ENCODE measurements at regions not wholly inside any gene's neighbourhood (a gene's known extent, or its start where the extent isn't known, plus 50 kb on each side); places are given as distances from the start of the nearest gene placed in this dataset.
"Not testable (repeated sequence)": the region's sequence is repeated elsewhere in the genome, so short reads cannot be mapped to it uniquely, and the experiment has no call there.

- no peak for DNase-seq
Observed at GRCh38 chr11:45754741-45755140, 50.2 kb upstream of the SLC35C1 start.

DNA sequence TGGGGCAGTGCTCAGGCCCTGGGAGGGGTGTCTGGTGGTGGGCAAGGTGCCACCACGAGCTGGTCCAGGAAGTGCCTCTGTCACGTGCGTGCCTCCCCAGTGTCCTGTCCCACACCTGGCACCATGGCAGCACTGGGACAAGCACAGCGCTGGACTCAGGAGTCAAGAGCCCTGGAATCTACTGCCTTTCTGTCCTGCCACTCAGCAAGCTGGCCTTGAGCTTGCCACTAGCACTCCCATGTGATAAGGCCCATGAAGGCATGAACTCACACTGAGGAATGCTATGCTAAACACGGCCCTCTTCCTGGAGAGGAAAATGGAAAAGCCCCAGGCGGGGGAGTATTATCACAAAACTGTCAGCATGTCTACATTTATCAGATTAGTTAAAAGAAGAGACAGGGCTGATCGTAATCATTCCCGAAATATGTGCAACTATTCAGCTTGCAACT, 50.7 kb upstream of the SLC35C1 start:
- DNase-seq, result no peak

GRCh38 chr11:45752106-45752505, 52.8 kb upstream of the SLC35C1 start:
- no peak for DNase-seq

DNA sequence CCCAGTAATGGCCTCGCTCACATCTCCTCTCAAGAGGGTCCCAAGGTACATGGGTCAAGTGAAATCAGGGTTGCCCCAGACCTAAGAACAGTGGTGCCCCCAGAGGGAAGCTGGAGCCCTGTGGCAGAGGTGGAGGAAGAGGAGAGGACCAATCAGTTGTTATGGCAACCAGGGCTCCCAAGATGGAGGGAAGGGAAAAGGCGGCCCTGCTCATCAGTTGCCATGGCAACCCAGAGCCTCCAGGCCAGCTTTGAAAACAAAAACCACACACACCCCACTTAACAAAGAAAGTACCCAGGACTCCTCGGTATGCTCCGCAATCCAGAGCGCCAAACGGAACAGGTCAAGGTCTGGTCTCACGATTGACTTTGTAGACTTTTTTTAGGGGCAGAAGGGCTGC, 53.5 kb upstream of the SLC35C1 start:
- DNase-seq, result peak in 26 of 51 donors; percentile 8 to 64 (median 26)

- DNase-seq, result peak in 1 of 51 donors; percentile 31
Observed at GRCh38 chr11:45750439-45750838, 54.5 kb upstream of the SLC35C1 start.

GRCh38 chr11:45748801-45749200, 56.1 kb upstream of the SLC35C1 start:
- DNase-seq, result no peak

- DNase-seq, result peak in 36 of 51 donors; percentile 2 to 82 (median 44)
Observed at GRCh38 chr11:45745065-45745811, 59.7 kb upstream of the SLC35C1 start.

GRCh38 chr11:45743556-45744468, 61.1 kb upstream of the SLC35C1 start:
- DNase-seq, result no peak

DNA sequence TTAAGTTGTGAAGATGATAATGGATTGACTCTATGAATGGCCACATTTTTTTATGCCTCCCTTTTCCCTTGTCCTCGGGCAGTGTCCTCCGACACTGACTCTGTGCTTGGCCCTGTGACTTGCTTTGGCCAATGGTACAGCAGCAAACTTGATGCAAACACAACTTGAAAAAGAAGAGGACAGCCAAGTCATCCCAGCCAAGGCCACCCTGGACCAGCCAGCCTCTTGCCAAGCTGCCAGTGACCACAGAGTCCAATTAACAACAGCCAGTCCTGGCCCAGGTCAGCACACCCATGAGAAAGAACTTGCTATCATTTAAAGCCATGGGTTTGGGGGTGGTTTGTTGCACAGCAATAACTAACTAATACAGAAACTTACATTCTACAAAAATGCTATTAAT, 63.4 kb upstream of the SLC35C1 start:
- peak in 4 of 51 donors; percentile 15 to 33 (median 29) for DNase-seq

- no peak for DNase-seq
Observed at GRCh38 chr11:45741032-45741431, 63.9 kb upstream of the SLC35C1 start.

DNA sequence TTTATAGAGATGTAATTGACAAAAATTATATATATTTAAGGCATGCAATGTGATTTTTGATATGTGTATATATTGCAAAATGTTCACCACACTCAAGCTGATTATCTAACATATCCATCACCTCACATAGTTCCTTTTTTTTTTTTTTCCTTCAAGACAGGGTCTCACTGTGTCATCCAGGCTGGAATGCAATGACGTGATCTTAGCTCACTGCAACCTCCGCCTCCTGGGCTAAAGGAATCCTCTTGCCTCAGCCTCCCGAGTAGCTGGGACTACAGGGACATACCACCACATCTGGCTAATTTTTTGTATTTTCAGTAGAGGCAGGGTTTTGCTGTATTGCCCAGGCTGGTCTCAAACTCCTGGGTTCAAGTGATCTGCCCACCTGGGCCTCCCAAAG, 65.1 kb upstream of the SLC35C1 start:
- DNase-seq, result no peak

DNA sequence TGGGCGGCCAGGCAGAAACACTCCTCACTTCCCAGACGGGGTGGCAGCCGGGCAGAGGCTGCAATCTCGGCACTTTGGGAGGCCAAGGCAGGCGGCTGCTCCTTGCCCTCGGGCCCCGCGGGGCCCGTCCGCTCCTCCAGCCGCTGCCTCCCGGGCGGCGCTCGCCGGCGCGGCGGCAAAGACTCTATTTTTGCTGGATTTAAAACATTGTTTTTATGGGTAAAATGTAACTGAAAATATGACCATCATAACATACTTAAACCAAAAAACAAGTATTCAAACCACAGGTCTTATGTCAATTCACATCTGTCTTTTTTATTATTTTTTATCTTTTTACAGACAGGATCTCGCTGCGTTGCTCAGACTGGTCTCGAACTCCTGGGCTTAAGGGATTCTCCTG, 65.9 kb upstream of the SLC35C1 start:
- DNase-seq, result not testable (repeated sequence)

DNA sequence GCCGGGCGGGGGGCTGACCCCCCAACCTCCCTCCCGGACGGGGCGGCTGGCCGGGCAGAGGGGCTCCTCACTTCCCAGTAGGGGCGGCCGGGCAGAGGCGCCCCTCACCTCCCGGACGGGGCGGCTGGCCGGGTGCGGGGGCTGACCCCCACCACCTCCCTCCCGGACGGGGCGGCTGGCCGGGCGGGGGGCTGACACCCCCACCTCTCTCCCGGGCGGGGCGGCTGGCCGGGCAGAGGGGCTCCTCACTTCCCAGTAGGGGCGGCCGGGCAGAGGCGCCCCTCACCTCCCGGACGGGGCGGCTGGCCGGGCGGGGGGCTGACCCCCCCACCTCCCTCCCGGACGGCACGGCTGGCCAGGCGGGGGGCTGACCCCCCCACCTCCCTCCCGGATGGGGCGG, 66.8 kb upstream of the SLC35C1 start:
- not testable (repeated sequence) for DNase-seq

DNA sequence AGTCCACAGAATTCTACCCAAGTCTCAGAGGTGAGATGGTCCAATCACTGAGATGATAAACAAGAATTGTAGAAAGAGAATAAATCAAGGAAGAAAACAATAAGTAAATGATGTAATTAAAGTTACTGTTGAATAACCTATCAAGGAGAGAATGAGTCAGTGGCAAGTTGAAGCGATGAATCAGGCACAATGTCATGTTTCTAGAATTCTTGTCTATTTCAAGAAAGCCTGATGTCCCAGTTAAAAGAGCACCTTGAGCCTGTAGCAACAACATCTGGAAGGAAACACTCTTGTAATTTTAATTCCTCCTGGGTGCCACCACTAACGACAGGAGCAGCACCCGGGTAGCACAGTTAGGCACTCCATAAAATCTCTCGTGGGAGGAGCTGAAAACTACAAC, 67.9 kb upstream of the SLC35C1 start:
- DNase-seq, result no peak

GRCh38 chr11:45736424-45736823, 68.5 kb upstream of the SLC35C1 start:
- no peak for DNase-seq

DNA sequence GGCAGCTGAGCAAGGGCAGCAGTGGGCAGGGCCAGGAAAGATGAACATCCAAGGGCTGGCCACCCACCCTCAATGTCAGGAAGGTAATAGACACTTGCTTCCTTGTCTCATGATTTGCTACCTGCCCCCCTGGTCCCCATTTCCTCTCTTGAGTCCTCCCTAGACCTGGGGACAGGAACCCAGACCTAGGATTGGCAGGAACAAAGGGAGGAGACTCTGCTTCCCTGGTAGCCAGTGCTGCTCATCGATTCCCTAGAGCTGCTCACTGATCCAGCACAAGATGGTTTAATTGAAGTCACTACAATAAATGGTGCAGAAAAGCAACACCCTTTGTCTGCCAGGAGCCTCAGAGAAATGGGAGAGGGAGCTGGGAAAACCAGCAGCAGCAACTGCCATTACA, 67.8 kb upstream of the CHST1 start:
- no peak for DNase-seq

DNA sequence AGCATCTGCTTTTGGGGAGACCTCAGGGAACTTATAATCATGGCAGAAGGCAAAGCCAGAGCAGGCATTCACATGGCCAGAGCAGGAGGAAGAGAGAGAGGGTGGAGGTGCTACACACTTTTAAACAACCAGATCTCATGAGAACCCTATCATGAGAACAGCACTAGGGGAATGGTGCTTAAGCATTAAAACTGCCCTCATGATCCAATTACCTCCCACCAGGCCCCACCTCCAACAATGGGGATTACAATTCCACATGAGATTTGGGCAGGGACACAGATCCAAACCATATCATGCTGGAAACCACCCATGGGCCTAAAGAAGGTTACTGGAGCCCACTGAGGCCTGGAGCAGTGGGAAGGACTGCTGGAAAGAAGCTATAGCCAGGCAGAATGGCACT, 66.9 kb upstream of the CHST1 start:
- DNase-seq, result no peak

DNA sequence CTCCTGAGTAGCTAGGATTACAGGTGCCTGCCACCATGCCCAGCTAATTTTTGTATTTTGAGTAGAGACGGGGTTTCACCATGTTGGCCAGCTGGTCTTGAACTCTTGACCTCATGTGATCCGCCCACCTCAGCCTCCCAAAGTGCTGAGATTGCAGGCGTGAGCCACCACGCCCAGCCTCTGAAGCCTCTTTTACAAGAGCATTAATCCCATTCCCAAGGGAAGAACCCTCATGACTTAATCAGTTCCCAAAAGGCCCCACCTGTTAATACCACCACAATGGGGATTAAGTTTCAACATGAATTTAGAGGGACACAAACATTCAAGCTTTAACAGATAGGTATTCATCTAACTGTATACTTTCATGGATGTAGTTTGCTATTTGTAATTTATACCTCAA, 65.7 kb upstream of the CHST1 start:
- DNase-seq, result not testable (repeated sequence)

DNA sequence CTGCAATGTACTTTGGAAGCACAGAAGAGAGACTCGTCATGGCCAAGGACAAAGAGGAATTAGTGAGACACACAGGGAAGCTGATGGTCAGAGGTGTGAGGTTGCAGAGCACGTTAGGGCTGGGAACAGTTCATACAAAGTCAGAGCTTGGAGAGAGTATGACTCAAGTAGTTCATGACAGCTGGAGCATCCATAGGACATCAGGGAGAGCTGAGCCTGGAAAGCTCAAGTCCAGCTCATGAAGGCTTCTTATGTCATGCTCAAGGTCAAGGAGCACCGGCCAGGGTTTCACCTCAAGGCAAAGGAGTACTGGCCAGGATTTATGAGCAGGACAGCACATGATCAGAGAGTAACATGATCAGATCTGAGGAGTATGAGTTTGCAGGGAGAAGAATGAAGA, 64.6 kb upstream of the CHST1 start:
- no peak for DNase-seq

DNA sequence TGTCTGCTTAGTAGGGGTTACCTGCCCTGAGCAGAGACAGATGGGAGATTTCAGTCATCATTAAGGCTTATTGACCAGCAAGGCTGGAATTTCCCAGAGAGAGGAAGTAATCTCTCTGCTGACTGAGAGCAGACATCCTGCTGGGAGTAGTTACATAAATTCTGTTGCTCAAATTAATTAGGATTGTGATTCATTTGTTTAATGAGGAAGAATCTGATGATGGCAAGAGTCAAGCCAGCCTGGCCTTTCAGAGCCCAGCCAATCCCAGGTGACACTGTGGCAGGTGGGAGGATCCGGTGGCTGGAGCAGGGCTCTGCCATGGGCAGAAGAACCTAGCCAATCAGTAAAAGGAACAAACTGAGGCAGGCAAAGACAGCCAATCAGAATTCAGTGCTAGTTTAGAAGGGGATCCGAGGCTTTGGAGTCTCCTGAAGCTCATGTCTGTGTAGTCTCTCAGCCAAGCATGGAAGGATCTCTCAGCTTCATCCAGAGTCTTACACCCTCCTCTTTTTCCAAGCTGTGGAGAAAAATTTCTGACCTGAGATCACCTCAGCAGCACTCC, 61.2 kb upstream of the CHST1 start:
- DNase-seq, result no peak

DNA sequence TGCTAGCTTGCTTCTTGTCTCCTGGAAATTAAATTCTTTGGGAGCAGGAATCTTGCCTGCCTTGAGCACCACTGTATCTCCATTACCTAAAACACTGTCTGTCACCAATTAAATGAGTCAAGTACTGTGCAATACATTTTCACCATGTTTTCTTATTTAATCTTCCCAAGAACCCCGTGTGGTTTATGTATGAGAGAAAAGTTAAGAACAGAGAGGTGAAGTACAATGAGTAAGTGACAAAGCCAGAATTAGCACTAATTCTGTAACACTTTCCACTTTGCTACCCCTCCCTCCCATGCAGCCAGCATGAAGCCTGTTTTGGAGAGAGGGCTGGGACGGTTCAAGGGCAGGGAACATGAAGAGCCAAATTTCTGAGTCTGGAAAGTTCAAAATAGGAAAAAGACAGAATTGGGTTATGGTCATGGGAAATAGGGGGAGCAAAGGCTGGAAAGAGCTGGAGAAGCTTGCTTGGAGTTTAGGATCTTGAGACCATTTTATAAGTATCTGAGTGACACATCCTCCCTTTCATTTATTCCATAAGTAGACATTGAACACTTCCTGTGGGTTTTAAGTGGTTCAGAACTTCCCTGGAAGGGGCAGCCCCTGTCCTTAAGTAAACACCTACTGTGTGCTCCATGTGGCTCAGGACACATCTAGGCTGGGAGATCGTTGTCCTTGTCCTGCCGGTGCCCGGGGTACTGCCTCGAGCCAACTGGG, 60.5 kb upstream of the CHST1 start:
- DNase-seq, result no peak

DNA sequence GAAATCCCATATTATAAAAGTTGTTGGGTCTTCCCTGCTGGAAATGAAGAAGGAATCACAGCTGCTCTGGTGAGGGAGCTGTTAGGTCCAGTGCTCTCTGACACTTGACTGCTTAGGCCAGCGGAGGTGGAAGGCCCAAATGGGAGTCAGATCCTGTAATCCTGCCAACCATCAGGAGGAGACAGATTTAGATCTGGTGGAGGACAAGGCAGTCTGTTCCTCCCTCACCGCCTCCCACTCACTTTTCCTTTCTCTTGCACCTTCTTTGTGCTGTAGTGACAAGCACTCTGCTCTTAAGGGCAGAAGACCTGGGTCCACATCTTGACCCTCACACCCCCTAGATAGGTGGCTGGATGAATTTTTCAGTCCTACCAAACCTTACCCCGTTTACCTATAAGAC, 59.7 kb upstream of the CHST1 start:
- no peak for DNase-seq

All from hypothalamus (tissue), 51 donors.